ENCODE measurements at regions not wholly inside any gene's neighbourhood (a gene's known extent, or its start where the extent isn't known, plus 50 kb on each side); places are given as distances from the start of the nearest gene placed in this dataset.
A peak's percentile ranks its signal among the peaks of the same experiment; 100 is the strongest.
"Not testable (repeated sequence)": the region's sequence is repeated elsewhere in the genome, so short reads cannot be mapped to it uniquely, and the experiment has no call there.

- no peak for DNase-seq
These were observed 80.7 kb upstream of the CCDC167 start for GRCh38 chr6:37580176-37580955.

- no peak for DNase-seq
These were observed 79.9 kb upstream of the CCDC167 start for GRCh38 chr6:37579444-37580067.

- no peak for DNase-seq
These were observed 78.4 kb upstream of the CCDC167 start for GRCh38 chr6:37578104-37578503.

GRCh38 chr6:37576336-37576737 is 76.6 kb upstream of the CCDC167 start:
- DNase-seq = peak; percentile 67

GRCh38 chr6:37575221-37575620 is 75.5 kb upstream of the CCDC167 start:
- no peak for DNase-seq

GRCh38 chr6:37572334-37572733 is 72.6 kb upstream of the CCDC167 start:
- DNase-seq = no peak

GRCh38 chr6:37570482-37571133 is 70.9 kb upstream of the CCDC167 start:
- DNase-seq = peak; percentile 96

GRCh38 chr6:37569743-37570481 is 70.2 kb upstream of the CCDC167 start:
- peak; percentile 78 for DNase-seq

GRCh38 chr6:37569317-37569716 is 69.6 kb upstream of the CCDC167 start:
- DNase-seq = no peak

- no peak for DNase-seq
These were observed 67.3 kb upstream of the CCDC167 start for GRCh38 chr6:37566950-37567349.

- DNase-seq = peak; percentile 88
These were observed 66.6 kb upstream of the CCDC167 start for GRCh38 chr6:37566111-37566949.

- DNase-seq = peak; percentile 96
These were observed 65.8 kb upstream of the CCDC167 start for GRCh38 chr6:37565267-37566110.

GRCh38 chr6:37562926-37563288 is 63.2 kb upstream of the CCDC167 start:
- not testable (repeated sequence) for DNase-seq

- DNase-seq = no peak
These were observed 61.7 kb upstream of the CCDC167 start for GRCh38 chr6:37561361-37561760.

GRCh38 chr6:37560737-37561103 is 61.0 kb upstream of the CCDC167 start:
- no peak for DNase-seq

- no peak for DNase-seq
These were observed 59.8 kb upstream of the CCDC167 start for GRCh38 chr6:37559501-37559900.

- no peak for DNase-seq
These were observed 59.4 kb upstream of the CCDC167 start for GRCh38 chr6:37559050-37559449.

GRCh38 chr6:37558646-37559045 is 59.0 kb upstream of the CCDC167 start:
- no peak for DNase-seq

GRCh38 chr6:37558168-37558567 is 58.5 kb upstream of the CCDC167 start:
- no peak for DNase-seq

- peak; percentile 94 for DNase-seq
These were observed 58.0 kb upstream of the CCDC167 start for GRCh38 chr6:37557645-37558114.

- peak; percentile 51 for DNase-seq
These were observed 57.4 kb upstream of the CCDC167 start for GRCh38 chr6:37556881-37557644.

All from NCI-H82 (cell line).